PFSK-1 (cell line): ENCODE measurements at regions not wholly inside any gene's neighbourhood (a gene's known extent, or its start where the extent isn't known, plus 50 kb on each side); places are given as distances from the start of the nearest gene placed in this dataset.

ENCODE experiments used
- POLR2AphosphoS5 ChIP-seq: IDR thresholded peaks from 2 replicates; pipeline ENCODE4 v1.6.1; 2012; ENCODE audit warnings: low read depth, mild to moderate bottlenecking, control low read depth, low read length, moderate library complexity
- SIN3A ChIP-seq: IDR thresholded peaks from 2 replicates; pipeline ENCODE4 v1.6.1; 2012; ENCODE audit warnings: mild to moderate bottlenecking, low read length, moderate library complexity, borderline replicate concordance; ENCODE audit not compliant: insufficient read depth
- TAF1 ChIP-seq: IDR thresholded peaks from 2 replicates; pipeline ENCODE4 v1.6.1; 2012; ENCODE audit warnings: low read length, control low read depth, borderline replicate concordance; ENCODE audit not compliant: insufficient read depth
- TF ChIP-seq, protein P1 (sequence below), 2 experiments: IDR thresholded peaks; 2 replicates each; pipeline versions ENCODE4 v1.6.1 to v1.8.0; 2011 to 2012; ENCODE audit warnings: low read depth in 2 of 2, low read length in 2 of 2, control low read depth in 1 of 2, inconsistent platforms in 1 of 2, mild to moderate bottlenecking in 1 of 2, moderate library complexity in 1 of 2; ENCODE audit not compliant: insufficient read depth in 1 of 2

DNA sequence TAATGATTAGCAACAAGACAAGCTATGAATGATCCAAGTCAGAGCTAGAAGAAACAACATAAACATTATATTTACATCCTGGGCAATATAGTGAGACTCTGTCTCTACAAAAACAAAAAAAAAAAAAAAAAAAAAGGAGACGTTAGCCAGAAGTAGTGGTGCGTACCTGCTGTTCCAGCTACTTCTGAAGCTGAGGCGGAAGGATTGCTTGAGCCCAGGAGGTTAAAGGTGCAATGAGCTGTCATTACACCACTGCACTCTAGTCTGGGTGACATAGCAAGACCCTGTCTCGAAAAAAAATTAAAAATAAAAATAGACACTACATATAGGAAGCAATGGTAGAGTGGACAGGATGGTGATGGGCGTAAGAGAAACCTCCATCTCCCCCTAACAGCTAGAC, 144.6 kb upstream of the VCX3A start:
- TF ChIP-seq, protein P1, sequence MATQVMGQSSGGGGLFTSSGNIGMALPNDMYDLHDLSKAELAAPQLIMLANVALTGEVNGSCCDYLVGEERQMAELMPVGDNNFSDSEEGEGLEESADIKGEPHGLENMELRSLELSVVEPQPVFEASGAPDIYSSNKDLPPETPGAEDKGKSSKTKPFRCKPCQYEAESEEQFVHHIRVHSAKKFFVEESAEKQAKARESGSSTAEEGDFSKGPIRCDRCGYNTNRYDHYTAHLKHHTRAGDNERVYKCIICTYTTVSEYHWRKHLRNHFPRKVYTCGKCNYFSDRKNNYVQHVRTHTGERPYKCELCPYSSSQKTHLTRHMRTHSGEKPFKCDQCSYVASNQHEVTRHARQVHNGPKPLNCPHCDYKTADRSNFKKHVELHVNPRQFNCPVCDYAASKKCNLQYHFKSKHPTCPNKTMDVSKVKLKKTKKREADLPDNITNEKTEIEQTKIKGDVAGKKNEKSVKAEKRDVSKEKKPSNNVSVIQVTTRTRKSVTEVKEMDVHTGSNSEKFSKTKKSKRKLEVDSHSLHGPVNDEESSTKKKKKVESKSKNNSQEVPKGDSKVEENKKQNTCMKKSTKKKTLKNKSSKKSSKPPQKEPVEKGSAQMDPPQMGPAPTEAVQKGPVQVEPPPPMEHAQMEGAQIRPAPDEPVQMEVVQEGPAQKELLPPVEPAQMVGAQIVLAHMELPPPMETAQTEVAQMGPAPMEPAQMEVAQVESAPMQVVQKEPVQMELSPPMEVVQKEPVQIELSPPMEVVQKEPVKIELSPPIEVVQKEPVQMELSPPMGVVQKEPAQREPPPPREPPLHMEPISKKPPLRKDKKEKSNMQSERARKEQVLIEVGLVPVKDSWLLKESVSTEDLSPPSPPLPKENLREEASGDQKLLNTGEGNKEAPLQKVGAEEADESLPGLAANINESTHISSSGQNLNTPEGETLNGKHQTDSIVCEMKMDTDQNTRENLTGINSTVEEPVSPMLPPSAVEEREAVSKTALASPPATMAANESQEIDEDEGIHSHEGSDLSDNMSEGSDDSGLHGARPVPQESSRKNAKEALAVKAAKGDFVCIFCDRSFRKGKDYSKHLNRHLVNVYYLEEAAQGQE (IDR thresholded peaks at IDR 0.05; ENCODE audit: insufficient read depth in 1 of 2, low read depth in 2 of 2, low read length in 2 of 2): no peak
- no peak for TF ChIP-seq POLR2AphosphoS5
- no peak for TF ChIP-seq TAF1
- no peak for TF ChIP-seq SIN3A
